GM18868 (cell line): ENCODE measurements at regions not wholly inside any gene's neighbourhood (a gene's known extent, or its start where the extent isn't known, plus 50 kb on each side); places are given as distances from the start of the nearest gene placed in this dataset.

Experiments
- ATAC-seq: cut with Tn5 transposase; IDR thresholded peaks from one replicate; pipeline ENCODE4 v1.9.1; 2021; ENCODE audit warnings: mild to moderate bottlenecking, moderate library complexity; ENCODE audit not compliant: unreplicated experiment

- ATAC-seq = peak; percentile 57
Measured at GRCh38 chr2:215889240-215889969, 123.9 kb downstream of the MREG start.

- ATAC-seq = peak; percentile 52
Measured at GRCh38 chr2:215888680-215889079, 124.7 kb downstream of the MREG start.

- no peak for ATAC-seq
Measured at GRCh38 chr2:215887303-215887702, 126.0 kb downstream of the MREG start.

- no peak for ATAC-seq
Measured at GRCh38 chr2:215886022-215886421, 127.3 kb downstream of the MREG start.

- no peak for ATAC-seq
Measured at GRCh38 chr2:215885536-215885935, 127.8 kb downstream of the MREG start.

- ATAC-seq = no peak
Measured at GRCh38 chr2:215884451-215885087, 128.8 kb downstream of the MREG start.

GRCh38 chr2:215883799-215884198 lies 129.6 kb downstream of the MREG start:
- peak; percentile 61 for ATAC-seq

- ATAC-seq = no peak
Measured at GRCh38 chr2:215882689-215883088, 130.7 kb downstream of the MREG start.

GRCh38 chr2:215881582-215881981 lies 131.8 kb downstream of the MREG start:
- no peak for ATAC-seq

GRCh38 chr2:215880970-215881369 lies 132.4 kb downstream of the MREG start:
- ATAC-seq = peak; percentile 88

GRCh38 chr2:215879977-215880940 lies 133.1 kb downstream of the MREG start:
- ATAC-seq = no peak

- no peak for ATAC-seq
Measured at GRCh38 chr2:215879331-215879730, 134.0 kb downstream of the MREG start.

- ATAC-seq = peak; percentile 26
Measured at GRCh38 chr2:215878476-215879063, 134.8 kb downstream of the MREG start.

- no peak for ATAC-seq
Measured at GRCh38 chr2:215876937-215877238, 136.5 kb downstream of the MREG start.

GRCh38 chr2:215876139-215876936 lies 137.0 kb downstream of the MREG start:
- no peak for ATAC-seq

- no peak for ATAC-seq
Measured at GRCh38 chr2:215874418-215874817, 138.9 kb downstream of the MREG start.

- ATAC-seq = peak; percentile 64
Measured at GRCh38 chr2:215870986-215871385, 142.4 kb downstream of the MREG start.

- no peak for ATAC-seq
Measured at GRCh38 chr2:215870088-215870490, 143.3 kb downstream of the MREG start.

- ATAC-seq = no peak
Measured at GRCh38 chr2:215868846-215869543, 144.4 kb downstream of the MREG start.

- no peak for ATAC-seq
Measured at GRCh38 chr2:215866606-215867005, 146.7 kb downstream of the MREG start.
